K562 (cell line): ENCODE measurements at regions not wholly inside any gene's neighbourhood (a gene's known extent, or its start where the extent isn't known, plus 50 kb on each side); places are given as distances from the start of the nearest gene placed in this dataset.

Experiments
- ATAC-seq: fragments of 200-7000 bp; cut with Tn5 transposase; 3 replicates; pipeline ENCODE4 v1.9.1; 2020; ENCODE audit warnings: moderate library complexity
- BruUV-seq: library from RNA; stranded (reverse); fragments of 400-500 nt; replicated peaks from 2 replicates; lab custom pipeline; 2021; lab: Mats Ljungman, UMichigan
- CTCF ChIA-PET: fragments of 300-600 bp; formaldehyde crosslinking; extraction: SDS; loops from one replicate; lab custom pipeline; 2021; ENCODE audit warnings: low intra/inter-chr PET ratio; lab: Yijun Ruan, JAX
- POLR2A ChIA-PET: fragments of 300-600, 350-650 bp; sonication (Branson Sonifier 250); formaldehyde crosslinking; extraction: SDS; loops from one replicate; lab custom pipeline; 2021; ENCODE audit warnings: antibody characterized with exemption, inconsistent platforms; lab: Yijun Ruan, JAX
- DNase-seq, 4 experiments: peaks; one replicate each; pipeline versions ENCODE4 v3.0.0 to v3.0.0-alpha.2; 2011 to 2018; ENCODE audit warnings: low spot score in 3 of 4, mixed read lengths in 3 of 4; ENCODE audit errors: extremely low read depth in 1 of 4
- FAIRE-seq: peaks from 2 replicates; lab custom pipeline; 2011; peaks lifted over from hg19 to GRCh38; lab: Jason Lieb, UNC
- H2AFZ ChIP-seq: 2 replicates; pipeline ENCODE4 v1.6.0; 2011; ENCODE audit warnings: low read depth, low read length, control low read depth, inconsistent platforms
- H3K27ac ChIP-seq: fragments of 200-600 bp; 3 replicates; pipeline ENCODE4 v1.8.0; 2011; ENCODE audit warnings: low read depth, mild to moderate bottlenecking, control low read depth, inconsistent platforms, low read length, moderate library complexity, mixed read lengths; ENCODE audit errors: extremely low read depth
- H3K27me3 ChIP-seq, 2 experiments: fragments of 300-600 bp in 1 of 2; 2 replicates in 1 of 2; 3 replicates in 1 of 2; pipeline versions ENCODE4 v1.6.0 to v1.8.0; 2011; ENCODE audit warnings: inconsistent platforms in 2 of 2, low read length in 2 of 2, mild to moderate bottlenecking in 1 of 2, mixed read lengths in 1 of 2, moderate library complexity in 1 of 2; ENCODE audit not compliant: control insufficient read depth in 2 of 2, insufficient read depth in 2 of 2
- H3K36me3 ChIP-seq: fragments of 300-600 bp; 3 replicates; pipeline ENCODE4 v1.8.0; 2011; ENCODE audit warnings: mild to moderate bottlenecking, low read length, inconsistent platforms; ENCODE audit not compliant: control insufficient read depth, insufficient read depth
- H3K4me1 ChIP-seq, 2 experiments: fragments of 200-600 bp in 1 of 2; replicated peaks in 1 of 2; 2 replicates in 1 of 2; 3 replicates in 1 of 2; pipeline versions ENCODE4 v1.5.1 to v1.8.0; 2011; ENCODE audit warnings: inconsistent platforms in 2 of 2, low read length in 2 of 2, mild to moderate bottlenecking in 1 of 2, mixed read lengths in 1 of 2, moderate library complexity in 1 of 2; ENCODE audit not compliant: control insufficient read depth in 2 of 2, insufficient read depth in 2 of 2
- H3K4me2 ChIP-seq: 2 replicates; pipeline ENCODE4 v1.6.1; 2011; ENCODE audit warnings: low read length, control low read depth, inconsistent platforms, mixed read lengths; ENCODE audit not compliant: insufficient read depth
- H3K4me3 ChIP-seq: fragments of 200-600 bp; sonication (generic), shearing (Covaris generic); 2 replicates; pipeline ENCODE4 v1.5.1; 2016; ENCODE audit warnings: control low read depth, inconsistent platforms
- H3K79me2 ChIP-seq: fragments of 200-600 bp; 3 replicates; pipeline ENCODE4 v1.8.0; 2011; ENCODE audit warnings: low read length, inconsistent platforms; ENCODE audit not compliant: control insufficient read depth, insufficient read depth
- H3K9ac ChIP-seq, 2 experiments: 2 replicates each; pipeline versions ENCODE4 v1.6.0 to v1.6.1; 2011; ENCODE audit warnings: low read depth in 2 of 2, low read length in 2 of 2, control low read depth in 1 of 2, inconsistent platforms in 1 of 2, mild to moderate bottlenecking in 1 of 2, mixed read lengths in 1 of 2; ENCODE audit not compliant: insufficient read depth in 1 of 2
- H3K9me1 ChIP-seq: one replicate; pipeline ENCODE4 v1.6.0; 2011; ENCODE audit warnings: inconsistent platforms, mild to moderate bottlenecking, low read length, moderate library complexity; ENCODE audit not compliant: control insufficient read depth, insufficient read depth
- H3K9me3 ChIP-seq: replicated peaks from 2 replicates; pipeline ENCODE4 v1.5.1; 2011; ENCODE audit warnings: low read depth, low read length, inconsistent platforms; ENCODE audit not compliant: control insufficient read depth, insufficient read depth
- H4K20me1 ChIP-seq: replicated peaks from 2 replicates; pipeline ENCODE4 v1.6.1; 2011; ENCODE audit warnings: low read length, inconsistent platforms, mixed read lengths; ENCODE audit not compliant: control insufficient read depth, insufficient read depth
- CBX5 ChIP-seq: IDR thresholded peaks from 2 replicates; pipeline ENCODE4 v1.6.1; 2014; ENCODE audit warnings: low read depth, borderline replicate concordance
- ERF ChIP-seq: fragments of 450-650 bp; formaldehyde crosslinking; IDR thresholded peaks from 2 replicates; pipeline ENCODE4 v1.4.0; 2020; ENCODE audit warnings: mild to moderate bottlenecking, mixed read lengths
- ETV5 ChIP-seq: sonication (generic); formaldehyde crosslinking; IDR thresholded peaks from 2 replicates; pipeline ENCODE4 v1.4.0; 2020; ENCODE audit warnings: low read depth, mild to moderate bottlenecking, missing genetic modification reagents
- FOXA1 ChIP-seq: fragments of 450-650 bp; IDR thresholded peaks from 2 replicates; pipeline ENCODE4 v1.6.1; 2016; ENCODE audit warnings: mild to moderate bottlenecking, borderline replicate concordance
- HMG20B ChIP-seq: fragments of 250-450 bp; sonication (Bioruptor Pico); IDR thresholded peaks from 2 replicates; pipeline ENCODE4 v1.5.0; 2021; ENCODE audit warnings: mild to moderate bottlenecking
- JUND ChIP-seq, 2 experiments: IDR thresholded peaks; 2 replicates in 1 of 2; 3 replicates in 1 of 2; pipeline ENCODE4 v1.6.1; 2011; ENCODE audit warnings: borderline replicate concordance in 2 of 2, low read depth in 2 of 2, low read length in 2 of 2, improper control_type of control experiment in 1 of 2, missing biosample characterization in 1 of 2, missing genetic modification characterization in 1 of 2, missing genetic modification reagents in 1 of 2
- MAFF ChIP-seq: IDR thresholded peaks from 2 replicates; pipeline ENCODE4 v1.6.1; 2012; ENCODE audit warnings: low read length, improper control_type of control experiment
- NFXL1 ChIP-seq: fragments of 450-650 bp; formaldehyde crosslinking; IDR thresholded peaks from 2 replicates; pipeline ENCODE4 v1.4.0; 2021; ENCODE audit warnings: mild to moderate bottlenecking
- NR4A1 ChIP-seq, 2 experiments: fragments of 250-450 bp in 1 of 2; fragments of 450-650 bp in 1 of 2; sonication (Bioruptor Pico) in 1 of 2; IDR thresholded peaks; 2 replicates each; pipeline versions ENCODE4 v1.4.0 to v1.6.1; 2016 to 2020; ENCODE audit warnings: mild to moderate bottlenecking in 2 of 2, missing compliant biosample characterization in 1 of 2, missing genetic modification characterization in 1 of 2, moderate library complexity in 1 of 2
- SMAD1 ChIP-seq: fragments of 150-350 bp; IDR thresholded peaks from 2 replicates; pipeline ENCODE4 v1.6.1; 2014; ENCODE audit warnings: low read length, low read depth; ENCODE audit not compliant: partially characterized antibody
- TCF3 ChIP-seq: sonication (generic); formaldehyde crosslinking; IDR thresholded peaks from 2 replicates; pipeline ENCODE4 v1.4.0; 2020; ENCODE audit warnings: mild to moderate bottlenecking, missing genetic modification reagents
- ZNF408 ChIP-seq: fragments of 250-450 bp; sonication (Bioruptor Pico); IDR thresholded peaks from 2 replicates; pipeline ENCODE4 v1.4.0; 2020; ENCODE audit warnings: low read depth, mild to moderate bottlenecking, moderate library complexity
- WGBS: fragments of 100-300 bp; shearing (Covaris generic); methylation state at CpG from one replicate; pipeline ENCODE4 v1.1.6; 2016; ENCODE audit warnings: low coverage, mixed read lengths; ENCODE audit not compliant: insufficient coverage; ENCODE audit errors: missing lambda C conversion rate; 5-methylcytosine and 5-hydroxymethylcytosine counted together
- in situ Hi-C: fragments of 300-500 bp; cut with MboI; formaldehyde crosslinking; loops from 4 replicates; pipeline ENCODE4 v1.15.0; 2018; ENCODE audit warnings: inconsistent platforms, mixed read lengths
- intact Hi-C: fragments of 100-400 bp; cut with micrococcal nuclease; formaldehyde crosslinking; loops from 2 replicates; pipeline ENCODE4 v1.14.2; 2022
- TF ChIP-seq, protein P1 (sequence below): sonication (generic); formaldehyde crosslinking; IDR thresholded peaks from 2 replicates; pipeline ENCODE4 v1.8.1; 2023; ENCODE audit warnings: mild to moderate bottlenecking, missing genetic modification reagents, moderate library complexity
- TF ChIP-seq, protein P2 (sequence below): fragments of 250-450 bp; sonication (Bioruptor Pico); IDR thresholded peaks from 2 replicates; pipeline ENCODE4 v1.4.0; 2020; ENCODE audit warnings: mild to moderate bottlenecking, moderate library complexity, borderline replicate concordance
- TF ChIP-seq, protein P3 (sequence below): sonication (generic); IDR thresholded peaks from 2 replicates; pipeline ENCODE4 v1.6.1; 2016

DNA sequence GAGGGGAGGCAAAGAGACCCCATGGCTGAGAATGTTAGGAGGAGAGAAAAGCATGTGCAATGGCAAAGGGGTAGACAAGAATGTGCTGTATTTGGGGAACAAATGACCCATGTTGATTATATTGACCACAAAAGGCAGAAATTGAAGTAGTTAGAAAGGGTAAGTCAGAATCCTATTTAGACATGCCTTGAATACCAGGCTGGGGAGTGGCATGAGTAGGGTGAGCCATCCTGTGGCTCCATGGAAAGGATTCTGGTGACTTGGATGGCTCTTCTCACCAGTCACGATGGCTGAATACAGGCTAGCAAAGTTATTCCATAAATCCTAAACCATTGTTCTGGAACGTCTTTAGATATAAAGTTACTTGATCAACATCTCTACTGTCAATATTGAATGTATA is 73.4 kb upstream of the MEF2C start:
- H3K4me1 ChIP-seq, result no peaks in the 10 kb centered on the region; a peak in 1 of 5 replicates
- POLR2A ChIA-PET, result no interaction called here
- no peaks in the 10 kb centered on the region for H3K9me3 ChIP-seq
- H3K4me3 ChIP-seq, result no peak overlapping the region
- H3K9ac ChIP-seq, result no peak overlapping the region
- no peak overlapping the region for H2AFZ ChIP-seq
- H3K27me3 ChIP-seq, result no peaks in the 10 kb centered on the region
- no peak overlapping the region for H3K27ac ChIP-seq
- no peaks in the 10 kb centered on the region for H3K36me3 ChIP-seq
- TF ChIP-seq, protein P1, sequence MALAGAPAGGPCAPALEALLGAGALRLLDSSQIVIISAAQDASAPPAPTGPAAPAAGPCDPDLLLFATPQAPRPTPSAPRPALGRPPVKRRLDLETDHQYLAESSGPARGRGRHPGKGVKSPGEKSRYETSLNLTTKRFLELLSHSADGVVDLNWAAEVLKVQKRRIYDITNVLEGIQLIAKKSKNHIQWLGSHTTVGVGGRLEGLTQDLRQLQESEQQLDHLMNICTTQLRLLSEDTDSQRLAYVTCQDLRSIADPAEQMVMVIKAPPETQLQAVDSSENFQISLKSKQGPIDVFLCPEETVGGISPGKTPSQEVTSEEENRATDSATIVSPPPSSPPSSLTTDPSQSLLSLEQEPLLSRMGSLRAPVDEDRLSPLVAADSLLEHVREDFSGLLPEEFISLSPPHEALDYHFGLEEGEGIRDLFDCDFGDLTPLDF, result no peak
- TF ChIP-seq MAFF (no peak), HMG20B (CRISPR knock-in tag) (no peak), ERF (CRISPR knock-in tag) (no peak), JUND (IDR thresholded peaks at IDR 0.05; ENCODE audit: borderline replicate concordance, low read depth, low read length) (no peak), JUND (tag; IDR thresholded peaks at IDR 0.05; ENCODE audit: borderline replicate concordance, low read depth, low read length) (no peak), FOXA1 (no peak), NR4A1 (CRISPR knock-in tag; IDR thresholded peaks at IDR 0.05) (no peak), NR4A1 (tag; IDR thresholded peaks at IDR 0.05) (no peak), ETV5 (CRISPR knock-in tag) (no peak), NFXL1 (no peak), CBX5 (no peak), SMAD1 (no peak), TCF3 (no peak), ZNF408 (CRISPR knock-in tag) (no peak)
- TF ChIP-seq, protein P2, sequence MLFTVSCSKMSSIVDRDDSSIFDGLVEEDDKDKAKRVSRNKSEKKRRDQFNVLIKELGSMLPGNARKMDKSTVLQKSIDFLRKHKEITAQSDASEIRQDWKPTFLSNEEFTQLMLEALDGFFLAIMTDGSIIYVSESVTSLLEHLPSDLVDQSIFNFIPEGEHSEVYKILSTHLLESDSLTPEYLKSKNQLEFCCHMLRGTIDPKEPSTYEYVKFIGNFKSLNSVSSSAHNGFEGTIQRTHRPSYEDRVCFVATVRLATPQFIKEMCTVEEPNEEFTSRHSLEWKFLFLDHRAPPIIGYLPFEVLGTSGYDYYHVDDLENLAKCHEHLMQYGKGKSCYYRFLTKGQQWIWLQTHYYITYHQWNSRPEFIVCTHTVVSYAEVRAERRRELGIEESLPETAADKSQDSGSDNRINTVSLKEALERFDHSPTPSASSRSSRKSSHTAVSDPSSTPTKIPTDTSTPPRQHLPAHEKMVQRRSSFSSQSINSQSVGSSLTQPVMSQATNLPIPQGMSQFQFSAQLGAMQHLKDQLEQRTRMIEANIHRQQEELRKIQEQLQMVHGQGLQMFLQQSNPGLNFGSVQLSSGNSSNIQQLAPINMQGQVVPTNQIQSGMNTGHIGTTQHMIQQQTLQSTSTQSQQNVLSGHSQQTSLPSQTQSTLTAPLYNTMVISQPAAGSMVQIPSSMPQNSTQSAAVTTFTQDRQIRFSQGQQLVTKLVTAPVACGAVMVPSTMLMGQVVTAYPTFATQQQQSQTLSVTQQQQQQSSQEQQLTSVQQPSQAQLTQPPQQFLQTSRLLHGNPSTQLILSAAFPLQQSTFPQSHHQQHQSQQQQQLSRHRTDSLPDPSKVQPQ (CRISPR knock-in tag), result no peak
- TF ChIP-seq, protein P3, sequence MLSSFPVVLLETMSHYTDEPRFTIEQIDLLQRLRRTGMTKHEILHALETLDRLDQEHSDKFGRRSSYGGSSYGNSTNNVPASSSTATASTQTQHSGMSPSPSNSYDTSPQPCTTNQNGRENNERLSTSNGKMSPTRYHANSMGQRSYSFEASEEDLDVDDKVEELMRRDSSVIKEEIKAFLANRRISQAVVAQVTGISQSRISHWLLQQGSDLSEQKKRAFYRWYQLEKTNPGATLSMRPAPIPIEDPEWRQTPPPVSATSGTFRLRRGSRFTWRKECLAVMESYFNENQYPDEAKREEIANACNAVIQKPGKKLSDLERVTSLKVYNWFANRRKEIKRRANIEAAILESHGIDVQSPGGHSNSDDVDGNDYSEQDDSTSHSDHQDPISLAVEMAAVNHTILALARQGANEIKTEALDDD, result no peak
- no peaks in the 10 kb centered on the region for H4K20me1 ChIP-seq
- BruUV-seq, result no TSS peak
- WGBS, result 25% methylated on average over 2 of the region's 2 CpGs
- H3K4me2 ChIP-seq, result no peak overlapping the region
- FAIRE-seq (no peak), ATAC-seq (no peak), DNase-seq (no peak)
- in situ Hi-C loops, result no loop called here
- no peaks in the 10 kb centered on the region for H3K9me1 ChIP-seq
- intact Hi-C loops, result no loop called here
- H3K79me2 ChIP-seq, result no peaks in the 10 kb centered on the region
- CTCF ChIA-PET, result interaction anchor here (0.6 kb wide), 1 partner anchor 538 kb away, joined by 4 read pairs; no protein-coding TSS in a partner anchor
